Endothelial cell of umbilical vein (primary cell): ENCODE measurements at regions not wholly inside any gene's neighbourhood (a gene's known extent, or its start where the extent isn't known, plus 50 kb on each side); places are given as distances from the start of the nearest gene placed in this dataset.

Experiments used
- BruUV-seq: library from RNA; stranded (reverse); fragments of 400-500 nt; replicated peaks from 2 replicates; lab custom pipeline; 2021; lab: Mats Ljungman, UMichigan
- CTCF ChIA-PET: fragments of 300-600, 350-600 bp; sonication (Branson Sonifier 250); formaldehyde crosslinking; loops from one replicate; lab custom pipeline; 2021; ENCODE audit warnings: antibody characterized with exemption, inconsistent platforms; lab: Charles Lee
- POLR2A ChIA-PET: fragments of 300-600, 350-600 bp; sonication (Branson Sonifier 250); formaldehyde crosslinking; loops from one replicate; lab custom pipeline; 2021; ENCODE audit warnings: antibody characterized with exemption, inconsistent platforms; lab: Charles Lee
- DNase-seq: peaks from one replicate; pipeline ENCODE4 v3.0.0-alpha.2; 2011; ENCODE audit warnings: low read depth, low spot score
- FAIRE-seq: peaks from 2 replicates; lab custom pipeline; 2011; peaks lifted over from hg19 to GRCh38; lab: Jason Lieb, UNC
- H2AFZ ChIP-seq: 2 replicates; pipeline ENCODE4 v1.6.0; 2012; ENCODE audit warnings: low read depth, low read length, control low read depth, inconsistent platforms
- H3K27ac ChIP-seq: 2 replicates; pipeline ENCODE4 v1.5.1; 2011; ENCODE audit warnings: low read depth, mild to moderate bottlenecking, control low read depth, low read length, moderate library complexity; ENCODE audit not compliant: insufficient read depth
- H3K27me3 ChIP-seq, 2 experiments: 2 replicates each; pipeline versions ENCODE4 v1.6.0 to v1.6.1; 2011; ENCODE audit warnings: low read length in 2 of 2, mixed read lengths in 1 of 2; ENCODE audit not compliant: control insufficient read depth in 2 of 2, insufficient read depth in 2 of 2
- H3K36me3 ChIP-seq, 2 experiments: 2 replicates in 1 of 2; 3 replicates in 1 of 2; pipeline ENCODE4 v1.5.1; 2011; ENCODE audit warnings: low read length in 2 of 2, mild to moderate bottlenecking in 1 of 2, moderate library complexity in 1 of 2; ENCODE audit not compliant: control insufficient read depth in 2 of 2, insufficient read depth in 2 of 2; ENCODE audit errors: extremely low read depth in 1 of 2
- H3K4me1 ChIP-seq: 3 replicates; pipeline ENCODE4 v1.5.1; 2011; ENCODE audit warnings: mild to moderate bottlenecking, low read length; ENCODE audit not compliant: control insufficient read depth, insufficient read depth; ENCODE audit errors: extremely low read depth
- H3K4me2 ChIP-seq: 2 replicates; pipeline ENCODE4 v1.6.1; 2011; ENCODE audit warnings: low read length, control low read depth, mixed read lengths; ENCODE audit not compliant: insufficient read depth
- H3K4me3 ChIP-seq, 3 experiments: fragments of 200-600 bp in 1 of 3; sonication (generic), shearing (Covaris generic) in 1 of 3; replicated peaks in 1 of 3; 2 replicates each; pipeline ENCODE4 v1.5.1; 2011 to 2016; ENCODE audit warnings: control low read depth in 3 of 3, low read length in 3 of 3, mild to moderate bottlenecking in 2 of 3, inconsistent platforms in 1 of 3, low read depth in 1 of 3, moderate library complexity in 1 of 3; ENCODE audit not compliant: insufficient read depth in 1 of 3
- H3K79me2 ChIP-seq: 2 replicates; pipeline ENCODE4 v1.6.0; 2012; ENCODE audit warnings: low read length, inconsistent platforms; ENCODE audit not compliant: control insufficient read depth, insufficient read depth
- H3K9ac ChIP-seq: replicated peaks from 2 replicates; pipeline ENCODE3; 2011; ENCODE audit warnings: low read length, control low read depth; ENCODE audit not compliant: insufficient read depth; ENCODE audit errors: extremely low read depth
- H3K9me1 ChIP-seq: replicated peaks from 3 replicates; pipeline ENCODE4 v1.6.0; 2011; ENCODE audit warnings: mild to moderate bottlenecking, low read length; ENCODE audit not compliant: control insufficient read depth, insufficient read depth; ENCODE audit errors: extremely low read depth
- H3K9me3 ChIP-seq: replicated peaks from 2 replicates; pipeline ENCODE4 v1.5.1; 2012; ENCODE audit warnings: low read length, inconsistent platforms; ENCODE audit not compliant: control insufficient read depth, insufficient read depth
- H4K20me1 ChIP-seq: replicated peaks from 2 replicates; pipeline ENCODE3; 2011; ENCODE audit warnings: mild to moderate bottlenecking, low read length; ENCODE audit not compliant: control insufficient read depth, insufficient read depth; ENCODE audit errors: extremely low read depth
- CTCF ChIP-seq, 2 donors: IDR thresholded peaks; 1 replicate in 1 of 2; 2 replicates in 1 of 2; pipeline ENCODE4 v1.5.1; 2011; ENCODE audit warnings: low read length in 2 of 2, mild to moderate bottlenecking in 2 of 2, moderate library complexity in 2 of 2, control low read depth in 1 of 2, inconsistent platforms in 1 of 2, low read depth in 1 of 2; ENCODE audit not compliant: insufficient read depth in 1 of 2; ENCODE audit errors: extremely low read depth in 1 of 2
- EZH2 ChIP-seq: IDR thresholded peaks from 2 replicates; pipeline ENCODE4 v1.6.1; 2012; ENCODE audit warnings: borderline replicate concordance, low read depth, mild to moderate bottlenecking, moderate library complexity, low read length, inconsistent platforms; ENCODE audit not compliant: severe bottlenecking
- FOS ChIP-seq: IDR thresholded peaks from 2 replicates; pipeline ENCODE4 v1.6.1; 2011; ENCODE audit warnings: mild to moderate bottlenecking, low read length, moderate library complexity, borderline replicate concordance; ENCODE audit not compliant: insufficient read depth
- GATA2 ChIP-seq: IDR thresholded peaks from 2 replicates; pipeline ENCODE4 v1.7.0; 2011; ENCODE audit warnings: low read depth, mild to moderate bottlenecking, moderate library complexity, mixed read lengths, low read length; ENCODE audit not compliant: insufficient read length, insufficient read depth
- JUN ChIP-seq: IDR thresholded peaks from 2 replicates; pipeline ENCODE4 v1.6.1; 2011; ENCODE audit warnings: borderline replicate concordance, low read depth; ENCODE audit not compliant: insufficient read length, insufficient read depth
- MAX ChIP-seq: IDR thresholded peaks from 2 replicates; pipeline ENCODE4 v1.6.1; 2011; ENCODE audit not compliant: insufficient read depth, insufficient read length
- MYC ChIP-seq: IDR thresholded peaks from one replicate; pipeline ENCODE4 v1.6.1; 2011; ENCODE audit warnings: mild to moderate bottlenecking, low read depth, low read length
- POLR2A ChIP-seq: IDR thresholded peaks from 2 replicates; pipeline ENCODE4 v1.6.1; 2012; ENCODE audit warnings: low read depth, mild to moderate bottlenecking, control low read depth, low read length
- POLR2AphosphoS5 ChIP-seq: IDR thresholded peaks from 2 replicates; pipeline ENCODE4 v1.6.1; 2012; ENCODE audit warnings: low read depth, mild to moderate bottlenecking, control low read depth, low read length, moderate library complexity; ENCODE audit not compliant: insufficient read depth
- dilution Hi-C: fragments of 300-500 bp; cut with MboI; formaldehyde crosslinking; loops from one replicate; pipeline ENCODE4 v1.15.0; 2019; ENCODE audit warnings: low sequenced_read_pairs; ENCODE audit not compliant: extremely low pct_ligation_motif_present
- intact Hi-C: fragments of 100-400 bp; cut with micrococcal nuclease; formaldehyde crosslinking; loops from one replicate; pipeline ENCODE4 v1.10.0; 2022

- no peak for TF ChIP-seq CTCF (IDR thresholded peaks at IDR 0.05; ENCODE audit: extremely low read depth in 1 of 2, insufficient read depth in 1 of 2, low read depth in 1 of 2, low read length in 2 of 2)
- no peak for TF ChIP-seq POLR2A
- no peak for TF ChIP-seq JUN
- TF ChIP-seq MYC: no peak
- no peak for TF ChIP-seq EZH2
- no peak for TF ChIP-seq POLR2AphosphoS5
- TF ChIP-seq FOS: no peak
- TF ChIP-seq MAX: no peak
- no peak for TF ChIP-seq GATA2
- no peaks in the 10 kb centered on the region for H3K27me3 ChIP-seq
- DNase-seq (no peak), FAIRE-seq (no peak)
- no peaks in the 10 kb centered on the region for H3K9me3 ChIP-seq
- no TSS peak for BruUV-seq
- CTCF ChIA-PET: no interaction called here
- H3K27ac ChIP-seq: no peak overlapping the region
- dilution Hi-C loops (no loop called here), intact Hi-C loops (no loop called here)
- POLR2A ChIA-PET: interaction anchor here (0.6 kb wide), 1 partner anchor 141 kb away, joined by 5 read pairs; no protein-coding TSS in a partner anchor
- no peak overlapping the region for H3K4me2 ChIP-seq
- no peak overlapping the region for H3K9ac ChIP-seq
- no peaks in the 10 kb centered on the region for H4K20me1 ChIP-seq
- no peaks in the 10 kb centered on the region for H3K9me1 ChIP-seq
- H3K4me3 ChIP-seq: no peak overlapping the region
- H3K4me1 ChIP-seq: no peaks in the 10 kb centered on the region
- H2AFZ ChIP-seq: no peak overlapping the region
- H3K79me2 ChIP-seq: no peaks in the 10 kb centered on the region
- no peaks in the 10 kb centered on the region for H3K36me3 ChIP-seq
These were observed 318.7 kb upstream of the C2CD4B start for GRCh38 chr15:62483814-62484213.
